Astrocyte (in vitro differentiated cells and primary cell): ENCODE measurements at regions not wholly inside any gene's neighbourhood (a gene's known extent, or its start where the extent isn't known, plus 50 kb on each side); places are given as distances from the start of the nearest gene placed in this dataset.

ENCODE experiments used
- DNase-seq: peaks from one replicate; pipeline ENCODE4 v3.0.0-alpha.2; 2010; ENCODE audit warnings: low read depth
- FAIRE-seq: peaks from 2 replicates; lab custom pipeline; 2011; peaks lifted over from hg19 to GRCh38; lab: Jason Lieb, UNC
- H2AFZ ChIP-seq: 2 replicates; pipeline ENCODE4 v1.6.0; 2012; ENCODE audit warnings: low read depth, low read length, inconsistent platforms
- H3K27ac ChIP-seq: 2 replicates; pipeline ENCODE4 v1.5.1; 2011; ENCODE audit warnings: low read depth, low read length, inconsistent platforms
- H3K27me3 ChIP-seq: 2 replicates; pipeline ENCODE4 v1.6.0; 2011; ENCODE audit warnings: low read length, inconsistent platforms; ENCODE audit not compliant: insufficient read depth
- H3K36me3 ChIP-seq: 2 replicates; pipeline ENCODE4 v1.5.1; 2011; ENCODE audit warnings: low read length, inconsistent platforms; ENCODE audit not compliant: insufficient read depth
- H3K4me1 ChIP-seq: 2 replicates; pipeline ENCODE4 v1.5.1; 2011; ENCODE audit warnings: low read length, inconsistent platforms; ENCODE audit not compliant: insufficient read depth
- H3K4me2 ChIP-seq: 2 replicates; pipeline ENCODE4 v1.6.0; 2012; ENCODE audit warnings: low read length, inconsistent platforms
- H3K4me3 ChIP-seq: 2 replicates; pipeline ENCODE4 v1.5.1; 2011; ENCODE audit warnings: low read depth, mild to moderate bottlenecking, low read length, inconsistent platforms; ENCODE audit not compliant: insufficient read depth
- H3K79me2 ChIP-seq: 2 replicates; pipeline ENCODE4 v1.6.0; 2012; ENCODE audit warnings: mild to moderate bottlenecking, low read length, inconsistent platforms; ENCODE audit not compliant: insufficient read depth
- H3K9ac ChIP-seq: 2 replicates; pipeline ENCODE4 v1.6.0; 2012; ENCODE audit warnings: mild to moderate bottlenecking, low read length, inconsistent platforms
- H3K9me3 ChIP-seq: 2 replicates; pipeline ENCODE4 v1.5.1; 2012; ENCODE audit warnings: low read depth, mild to moderate bottlenecking, low read length, inconsistent platforms; ENCODE audit not compliant: insufficient read depth
- H4K20me1 ChIP-seq: 2 replicates; pipeline ENCODE4 v1.6.0; 2012; ENCODE audit warnings: low read length, inconsistent platforms; ENCODE audit not compliant: insufficient read depth
- H3K27ac Mint-ChIP-seq: one replicate; pipeline ENCODE4 v1.8.0; 2021; ENCODE audit warnings: mild to moderate bottlenecking, mixed read lengths; ENCODE audit not compliant: unreplicated experiment
- H3K27me3 Mint-ChIP-seq: one replicate; pipeline ENCODE4 v1.8.0; 2021; ENCODE audit warnings: low read depth, mixed read lengths; ENCODE audit not compliant: unreplicated experiment
- H3K36me3 Mint-ChIP-seq: one replicate; pipeline ENCODE4 v1.8.0; 2021; ENCODE audit warnings: low read depth, mixed read lengths; ENCODE audit not compliant: unreplicated experiment
- H3K4me1 Mint-ChIP-seq: one replicate; pipeline ENCODE4 v1.8.0; 2021; ENCODE audit warnings: low read depth, mixed read lengths; ENCODE audit not compliant: unreplicated experiment
- H3K4me3 Mint-ChIP-seq: one replicate; pipeline ENCODE4 v1.8.0; 2021; ENCODE audit warnings: mild to moderate bottlenecking, moderate library complexity, mixed read lengths; ENCODE audit not compliant: unreplicated experiment
- H3K9me3 Mint-ChIP-seq: one replicate; pipeline ENCODE4 v1.8.0; 2021; ENCODE audit warnings: mild to moderate bottlenecking, mixed read lengths; ENCODE audit not compliant: unreplicated experiment
- EZH2 ChIP-seq: IDR thresholded peaks from 2 replicates; pipeline ENCODE4 v1.6.1; 2012; ENCODE audit warnings: mild to moderate bottlenecking, low read length, inconsistent platforms; ENCODE audit not compliant: insufficient read depth
- TF ChIP-seq, protein P1 (sequence below): IDR thresholded peaks from 2 replicates; pipeline ENCODE4 v1.5.1; 2011; ENCODE audit warnings: low read depth, mild to moderate bottlenecking, inconsistent platforms, low read length, moderate library complexity; ENCODE audit not compliant: insufficient read depth

DNA sequence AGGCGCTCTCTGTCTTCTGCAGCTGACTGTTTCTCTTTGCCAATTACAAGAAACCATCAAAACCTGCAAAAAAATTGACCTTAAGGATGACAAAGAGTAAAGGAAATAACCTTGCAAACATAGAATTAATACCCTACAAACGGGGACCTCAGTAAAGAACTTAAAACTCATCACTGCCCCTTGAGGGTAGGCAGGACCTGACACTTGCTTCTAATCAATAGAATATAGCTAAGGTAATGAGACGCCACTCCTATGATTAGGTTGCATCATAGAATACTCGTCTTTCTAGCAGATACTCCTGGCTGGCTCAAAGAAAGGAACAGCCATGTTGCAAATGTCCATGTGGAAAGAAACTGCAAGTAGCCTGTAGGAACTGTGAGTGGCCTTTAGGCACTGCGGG is 140.0 kb downstream of the XPNPEP1 start:
- Mint-ChIP-seq H3K4me3 (no peak overlapping the region), H3K27me3 (peaks cover 4% of the 10 kb centered on the region), H3K9me3 (no peaks in the 10 kb centered on the region), H3K4me1 (peaks cover 19% of the 10 kb centered on the region), H3K36me3 (no peaks in the 10 kb centered on the region), H3K27ac (no peak overlapping the region)
- FAIRE-seq, result no peak
- Histone ChIP-seq H3K27ac (no peak overlapping the region), H2AFZ (no peak overlapping the region), H4K20me1 (no peaks in the 10 kb centered on the region), H3K4me3 (no peak overlapping the region), H3K79me2 (no peaks in the 10 kb centered on the region), H3K9me3 (no peaks in the 10 kb centered on the region), H3K4me1 (no peaks in the 10 kb centered on the region), H3K9ac (no peak overlapping the region), H3K4me2 (no peak overlapping the region), H3K36me3 (no peaks in the 10 kb centered on the region), H3K27me3 (no peaks in the 10 kb centered on the region)
- TF ChIP-seq, protein P1, sequence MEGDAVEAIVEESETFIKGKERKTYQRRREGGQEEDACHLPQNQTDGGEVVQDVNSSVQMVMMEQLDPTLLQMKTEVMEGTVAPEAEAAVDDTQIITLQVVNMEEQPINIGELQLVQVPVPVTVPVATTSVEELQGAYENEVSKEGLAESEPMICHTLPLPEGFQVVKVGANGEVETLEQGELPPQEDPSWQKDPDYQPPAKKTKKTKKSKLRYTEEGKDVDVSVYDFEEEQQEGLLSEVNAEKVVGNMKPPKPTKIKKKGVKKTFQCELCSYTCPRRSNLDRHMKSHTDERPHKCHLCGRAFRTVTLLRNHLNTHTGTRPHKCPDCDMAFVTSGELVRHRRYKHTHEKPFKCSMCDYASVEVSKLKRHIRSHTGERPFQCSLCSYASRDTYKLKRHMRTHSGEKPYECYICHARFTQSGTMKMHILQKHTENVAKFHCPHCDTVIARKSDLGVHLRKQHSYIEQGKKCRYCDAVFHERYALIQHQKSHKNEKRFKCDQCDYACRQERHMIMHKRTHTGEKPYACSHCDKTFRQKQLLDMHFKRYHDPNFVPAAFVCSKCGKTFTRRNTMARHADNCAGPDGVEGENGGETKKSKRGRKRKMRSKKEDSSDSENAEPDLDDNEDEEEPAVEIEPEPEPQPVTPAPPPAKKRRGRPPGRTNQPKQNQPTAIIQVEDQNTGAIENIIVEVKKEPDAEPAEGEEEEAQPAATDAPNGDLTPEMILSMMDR, result no peak
- no peak for TF ChIP-seq EZH2
- DNase-seq, result no peak

DNA sequence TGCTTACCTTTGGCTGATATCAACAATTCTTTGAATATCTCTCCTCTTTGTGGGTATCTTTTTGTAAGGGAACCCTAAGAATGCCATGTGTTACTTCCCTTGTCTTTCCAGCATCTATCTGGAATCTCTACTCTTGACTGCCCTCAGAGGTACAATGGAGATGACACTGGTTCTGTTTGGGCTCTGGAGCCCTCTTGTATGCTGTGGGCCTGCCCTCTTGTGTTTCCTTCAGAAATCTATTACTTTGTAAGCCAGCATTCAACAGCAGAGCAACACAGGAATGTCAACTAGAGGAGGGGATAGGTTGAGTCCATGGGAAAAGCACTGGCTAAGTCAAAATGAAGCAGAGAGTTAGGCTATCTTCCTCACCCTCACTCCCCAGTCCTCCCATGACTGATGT is 142.3 kb downstream of the XPNPEP1 start:
- TF ChIP-seq, protein P1, result no peak
- TF ChIP-seq EZH2, result no peak
- no peak overlapping the region for H2AFZ ChIP-seq
- H4K20me1 ChIP-seq, result no peaks in the 10 kb centered on the region
- no peaks in the 10 kb centered on the region for H3K36me3 ChIP-seq
- Mint-ChIP-seq H3K27ac (no peak overlapping the region), H3K27me3 (peaks cover 4% of the 10 kb centered on the region), H3K9me3 (no peaks in the 10 kb centered on the region), H3K4me1 (peaks cover 22% of the 10 kb centered on the region), H3K4me3 (no peak overlapping the region), H3K36me3 (no peaks in the 10 kb centered on the region)
- no peaks in the 10 kb centered on the region for H3K9me3 ChIP-seq
- H3K4me2 ChIP-seq, result no peak overlapping the region
- H3K27me3 ChIP-seq, result no peaks in the 10 kb centered on the region
- H3K27ac ChIP-seq, result no peak overlapping the region
- no peaks in the 10 kb centered on the region for H3K79me2 ChIP-seq
- H3K4me3 ChIP-seq, result no peak overlapping the region
- no peak for DNase-seq
- no peak overlapping the region for H3K9ac ChIP-seq
- no peaks in the 10 kb centered on the region for H3K4me1 ChIP-seq
- no peak for FAIRE-seq

DNA sequence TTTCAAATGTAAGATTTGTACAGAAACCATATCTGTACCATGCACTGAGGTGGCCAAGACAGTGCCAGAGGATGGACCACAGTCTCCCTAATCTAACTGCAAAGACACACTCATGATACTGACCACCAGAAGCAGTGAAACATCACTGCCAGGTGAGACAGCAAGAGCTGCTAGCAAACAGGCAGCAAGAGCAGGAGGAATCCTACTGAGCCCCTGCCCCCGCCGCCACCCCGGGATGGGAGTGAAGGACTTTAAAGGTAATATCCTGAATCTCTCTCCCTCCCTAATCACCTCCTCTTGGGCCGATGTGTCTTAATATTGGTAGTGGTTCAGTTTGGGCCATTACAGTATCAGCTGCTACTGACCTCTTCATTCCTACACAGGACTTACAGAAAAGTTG is 144.3 kb downstream of the XPNPEP1 start:
- H3K4me1 Mint-ChIP-seq, result peaks cover 15% of the 10 kb centered on the region
- Histone ChIP-seq H3K4me2 (no peak overlapping the region), H3K27me3 (no peaks in the 10 kb centered on the region), H3K79me2 (no peaks in the 10 kb centered on the region), H2AFZ (no peak overlapping the region), H3K4me3 (no peak overlapping the region), H3K36me3 (no peaks in the 10 kb centered on the region), H3K4me1 (no peaks in the 10 kb centered on the region), H3K27ac (no peak overlapping the region), H3K9me3 (no peaks in the 10 kb centered on the region), H4K20me1 (no peaks in the 10 kb centered on the region), H3K9ac (no peak overlapping the region)
- H3K4me3 Mint-ChIP-seq, result no peak overlapping the region
- no peaks in the 10 kb centered on the region for H3K9me3 Mint-ChIP-seq
- no peaks in the 10 kb centered on the region for H3K36me3 Mint-ChIP-seq
- TF ChIP-seq EZH2, result no peak
- peaks cover 4% of the 10 kb centered on the region for H3K27me3 Mint-ChIP-seq
- DNase-seq (no peak), FAIRE-seq (no peak)
- H3K27ac Mint-ChIP-seq, result no peak overlapping the region
